ENCODE measurements at regions not wholly inside any gene's neighbourhood (a gene's known extent, or its start where the extent isn't known, plus 50 kb on each side); places are given as distances from the start of the nearest gene placed in this dataset.

- no peak for DNase-seq
Observed at GRCh38 chr2:64221935-64222334, 77.7 kb upstream of the PELI1 start.

- DNase-seq: peak; percentile 45
Observed at GRCh38 chr2:64222351-64222750, 78.1 kb upstream of the PELI1 start.

GRCh38 chr2:64223055-64223454, 78.8 kb upstream of the PELI1 start:
- DNase-seq: no peak

GRCh38 chr2:64225491-64225890, 81.3 kb upstream of the PELI1 start:
- peak; percentile 90 for DNase-seq

GRCh38 chr2:64226611-64227010, 82.4 kb upstream of the PELI1 start:
- DNase-seq: no peak

- DNase-seq: no peak
Observed at GRCh38 chr2:64227603-64228125, 83.4 kb upstream of the PELI1 start.

GRCh38 chr2:64228126-64228678, 84.0 kb upstream of the PELI1 start:
- peak; percentile 50 for DNase-seq

- no peak for DNase-seq
Observed at GRCh38 chr2:64228918-64229317, 84.7 kb upstream of the PELI1 start.

- no peak for DNase-seq
Observed at GRCh38 chr2:64230540-64230939, 86.3 kb upstream of the PELI1 start.

GRCh38 chr2:64232266-64232665, 88.0 kb upstream of the PELI1 start:
- DNase-seq: no peak

GRCh38 chr2:64233376-64233922, 89.2 kb upstream of the PELI1 start:
- no peak for DNase-seq

GRCh38 chr2:64234150-64234549, 89.9 kb upstream of the PELI1 start:
- no peak for DNase-seq

- no peak for DNase-seq
Observed at GRCh38 chr2:64234785-64235184, 90.6 kb upstream of the PELI1 start.

- no peak for DNase-seq
Observed at GRCh38 chr2:64237266-64237665, 93.0 kb upstream of the PELI1 start.

- no peak for DNase-seq
Observed at GRCh38 chr2:64238799-64239198, 94.6 kb upstream of the PELI1 start.

- DNase-seq: no peak
Observed at GRCh38 chr2:64243081-64244036, 99.1 kb upstream of the PELI1 start.

- DNase-seq: no peak
Observed at GRCh38 chr2:64244037-64244416, 99.8 kb upstream of the PELI1 start.

- DNase-seq: no peak
Observed at GRCh38 chr2:64245631-64246030, 101.4 kb upstream of the PELI1 start.

GRCh38 chr2:64246962-64247361, 102.7 kb upstream of the PELI1 start:
- DNase-seq: no peak

GRCh38 chr2:64249426-64249825, 105.2 kb upstream of the PELI1 start:
- no peak for DNase-seq

- DNase-seq: no peak
Observed at GRCh38 chr2:64250063-64250462, 105.8 kb upstream of the PELI1 start.

GRCh38 chr2:64250751-64251423, 106.7 kb upstream of the PELI1 start:
- DNase-seq: no peak
